HL-60 (cell line): ENCODE measurements at regions not wholly inside any gene's neighbourhood (a gene's known extent, or its start where the extent isn't known, plus 50 kb on each side); places are given as distances from the start of the nearest gene placed in this dataset.

Experiments
- POLR2AphosphoS5 ChIP-seq: IDR thresholded peaks from 2 replicates; pipeline ENCODE4 v1.6.1; 2012; ENCODE audit warnings: low read depth
- TF ChIP-seq, protein P1 (sequence below): IDR thresholded peaks from one replicate; pipeline ENCODE4 v1.5.1; 2011; ENCODE audit warnings: low read length, control low read depth, inconsistent platforms; ENCODE audit not compliant: insufficient read depth

- TF ChIP-seq, protein P1, sequence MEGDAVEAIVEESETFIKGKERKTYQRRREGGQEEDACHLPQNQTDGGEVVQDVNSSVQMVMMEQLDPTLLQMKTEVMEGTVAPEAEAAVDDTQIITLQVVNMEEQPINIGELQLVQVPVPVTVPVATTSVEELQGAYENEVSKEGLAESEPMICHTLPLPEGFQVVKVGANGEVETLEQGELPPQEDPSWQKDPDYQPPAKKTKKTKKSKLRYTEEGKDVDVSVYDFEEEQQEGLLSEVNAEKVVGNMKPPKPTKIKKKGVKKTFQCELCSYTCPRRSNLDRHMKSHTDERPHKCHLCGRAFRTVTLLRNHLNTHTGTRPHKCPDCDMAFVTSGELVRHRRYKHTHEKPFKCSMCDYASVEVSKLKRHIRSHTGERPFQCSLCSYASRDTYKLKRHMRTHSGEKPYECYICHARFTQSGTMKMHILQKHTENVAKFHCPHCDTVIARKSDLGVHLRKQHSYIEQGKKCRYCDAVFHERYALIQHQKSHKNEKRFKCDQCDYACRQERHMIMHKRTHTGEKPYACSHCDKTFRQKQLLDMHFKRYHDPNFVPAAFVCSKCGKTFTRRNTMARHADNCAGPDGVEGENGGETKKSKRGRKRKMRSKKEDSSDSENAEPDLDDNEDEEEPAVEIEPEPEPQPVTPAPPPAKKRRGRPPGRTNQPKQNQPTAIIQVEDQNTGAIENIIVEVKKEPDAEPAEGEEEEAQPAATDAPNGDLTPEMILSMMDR, result no peak
- no peak for TF ChIP-seq POLR2AphosphoS5
Measured at GRCh38 chr7:123355576-123356190, 155.9 kb upstream of the SLC13A1 start.
